CD4-positive, alpha-beta T cell (primary cell): ENCODE measurements at regions not wholly inside any gene's neighbourhood (a gene's known extent, or its start where the extent isn't known, plus 50 kb on each side); places are given as distances from the start of the nearest gene placed in this dataset.

ENCODE experiments used
- ATAC-seq: fragments of 200-7000 bp; cut with Tn5 transposase; one replicate; pipeline ENCODE4 v1.10.0; 2022; ENCODE audit warnings: mild to moderate bottlenecking; ENCODE audit not compliant: poor library complexity
- CTCF ChIA-PET: fragments of 350-600 bp; sonication (Branson Sonifier 250); formaldehyde crosslinking; loops from one replicate; lab custom pipeline; 2021; ENCODE audit warnings: antibody characterized with exemption, inconsistent platforms; lab: Charles Lee
- POLR2A ChIA-PET: fragments of 350-600 bp; sonication (Branson Sonifier 250); formaldehyde crosslinking; loops from one replicate; lab custom pipeline; 2021; ENCODE audit warnings: antibody characterized with exemption, inconsistent platforms; lab: Charles Lee
- DNase-seq, 14 experiments: peaks; one replicate each; pipeline ENCODE4 v3.0.0-alpha.2; 2013 to 2020; ENCODE audit warnings: mixed read lengths in 2 of 14
- H3K27ac ChIP-seq, 2 donors: one replicate each; pipeline versions ENCODE4 v1.5.1 to v1.7.0; 2013; ENCODE audit warnings: low read length in 2 of 2, low read depth in 1 of 2, mild to moderate bottlenecking in 1 of 2
- H3K27me3 ChIP-seq, 2 experiments: 1 replicate in 1 of 2; 2 replicates in 1 of 2; pipeline versions ENCODE4 v1.6.1 to v1.7.0; 2013; ENCODE audit warnings: low read length in 2 of 2, control low read depth in 1 of 2, mild to moderate bottlenecking in 1 of 2, moderate library complexity in 1 of 2; ENCODE audit not compliant: insufficient read depth in 2 of 2, control insufficient read depth in 1 of 2
- H3K36me3 ChIP-seq: one replicate; pipeline ENCODE4 v1.6.1; 2013; ENCODE audit warnings: low read length, control low read depth; ENCODE audit not compliant: insufficient read depth
- H3K4me1 ChIP-seq: one replicate; pipeline ENCODE4 v1.6.1; 2013; ENCODE audit warnings: low read length, control low read depth; ENCODE audit not compliant: insufficient read depth
- H3K4me3 ChIP-seq: one replicate; pipeline ENCODE4 v1.5.1; 2013; ENCODE audit warnings: mild to moderate bottlenecking, low read length, moderate library complexity
- H3K9me3 ChIP-seq, 2 experiments: 1 replicate in 1 of 2; 2 replicates in 1 of 2; pipeline versions ENCODE4 v1.6.1 to v1.7.0; 2013; ENCODE audit warnings: low read length in 2 of 2, mild to moderate bottlenecking in 2 of 2, control low read depth in 1 of 2, moderate library complexity in 1 of 2; ENCODE audit not compliant: control insufficient read depth in 1 of 2, insufficient read depth in 1 of 2
- H3K27ac Mint-ChIP-seq: one replicate; pipeline ENCODE4 v1.8.0; 2020; ENCODE audit warnings: mixed read lengths
- H3K27me3 Mint-ChIP-seq: one replicate; pipeline ENCODE4 v1.8.0; 2021; ENCODE audit warnings: mixed read lengths
- H3K36me3 Mint-ChIP-seq: one replicate; pipeline ENCODE4 v1.8.0; 2021; ENCODE audit warnings: low read depth, mixed read lengths
- H3K4me1 Mint-ChIP-seq: one replicate; pipeline ENCODE4 v1.8.0; 2021; ENCODE audit warnings: low read depth, mixed read lengths
- H3K4me3 Mint-ChIP-seq: one replicate; pipeline ENCODE4 v1.8.0; 2020; ENCODE audit warnings: mild to moderate bottlenecking, mixed read lengths
- H3K9me3 Mint-ChIP-seq: one replicate; pipeline ENCODE4 v1.8.0; 2020; ENCODE audit warnings: mixed read lengths
- CTCF ChIP-seq: fragments of 200-600 bp; IDR thresholded peaks from one replicate; pipeline ENCODE4 v1.8.0; 2022; ENCODE audit warnings: antibody characterized with exemption, mild to moderate bottlenecking
- intact Hi-C, 2 experiments: fragments of 100-400 bp; cut with DNase I in 1 of 2; cut with micrococcal nuclease in 1 of 2; formaldehyde crosslinking; loops; one replicate each; pipeline versions ENCODE4 v1.15.1 to v1.9.0; 2023 to 2025; cut with DNase I, micrococcal nuclease

GRCh38 chr2:48207201-48207641 is 107.3 kb upstream of the FOXN2 start:
- ChIA-PET CTCF (no interaction called here), POLR2A (no interaction called here)
- intact Hi-C loops: no loop called here
- no peak for TF ChIP-seq CTCF
- Histone ChIP-seq H3K27me3 (no peaks in the 10 kb centered on the region), H3K9me3 (no peaks in the 10 kb centered on the region), H3K36me3 (no peaks in the 10 kb centered on the region), H3K4me3 (no peak overlapping the region), H3K4me1 (no peaks in the 10 kb centered on the region), H3K27ac (no peak overlapping the region)
- Mint-ChIP-seq H3K36me3 (no peaks in the 10 kb centered on the region), H3K27ac (no peak overlapping the region), H3K4me3 (no peak overlapping the region), H3K4me1 (no peaks in the 10 kb centered on the region), H3K27me3 (no peaks in the 10 kb centered on the region), H3K9me3 (no peaks in the 10 kb centered on the region)
- ATAC-seq (no peak), DNase-seq (no peak)

- ChIA-PET CTCF (no interaction called here), POLR2A (no interaction called here)
- H3K36me3 ChIP-seq: no peaks in the 10 kb centered on the region
- intact Hi-C loops: no loop called here
- ATAC-seq (no peak), DNase-seq (no peak)
- H3K27ac ChIP-seq: no peak overlapping the region
- H3K9me3 ChIP-seq: no peaks in the 10 kb centered on the region
- H3K4me1 Mint-ChIP-seq: no peaks in the 10 kb centered on the region
- H3K36me3 Mint-ChIP-seq: no peaks in the 10 kb centered on the region
- no peak overlapping the region for H3K4me3 ChIP-seq
- no peak overlapping the region for H3K27ac Mint-ChIP-seq
- H3K4me3 Mint-ChIP-seq: no peak overlapping the region
- H3K27me3 ChIP-seq: no peaks in the 10 kb centered on the region
- TF ChIP-seq CTCF: no peak
- no peaks in the 10 kb centered on the region for H3K9me3 Mint-ChIP-seq
- no peaks in the 10 kb centered on the region for H3K27me3 Mint-ChIP-seq
- H3K4me1 ChIP-seq: no peaks in the 10 kb centered on the region
Measured at GRCh38 chr2:48207851-48208250, 106.6 kb upstream of the FOXN2 start.

GRCh38 chr2:48209214-48209885 is 105.1 kb upstream of the FOXN2 start:
- H3K4me3 ChIP-seq: no peak overlapping the region
- H3K27ac Mint-ChIP-seq: no peak overlapping the region
- H3K27me3 Mint-ChIP-seq: no peaks in the 10 kb centered on the region
- no peak overlapping the region for H3K4me3 Mint-ChIP-seq
- intact Hi-C loops: no loop called here
- ChIA-PET CTCF (no interaction called here), POLR2A (no interaction called here)
- H3K4me1 ChIP-seq: no peaks in the 10 kb centered on the region
- DNase-seq: no peak
- no peak for TF ChIP-seq CTCF
- no peaks in the 10 kb centered on the region for H3K4me1 Mint-ChIP-seq
- H3K9me3 ChIP-seq: no peaks in the 10 kb centered on the region
- no peaks in the 10 kb centered on the region for H3K9me3 Mint-ChIP-seq
- no peak overlapping the region for H3K27ac ChIP-seq
- no peak for ATAC-seq
- H3K36me3 ChIP-seq: no peaks in the 10 kb centered on the region
- no peaks in the 10 kb centered on the region for H3K36me3 Mint-ChIP-seq
- H3K27me3 ChIP-seq: no peaks in the 10 kb centered on the region
